HL-60/S4 treated with phorbol 12-myristate 13-acetate at 8.2 ng/mL for 4 days and 3 days (cell line): ENCODE measurements at regions not wholly inside any gene's neighbourhood (a gene's known extent, or its start where the extent isn't known, plus 50 kb on each side); places are given as distances from the start of the nearest gene placed in this dataset.

Experiments
- in situ Hi-C: fragments of 300-500 bp; cut with MboI; formaldehyde crosslinking; loops from 2 replicates; pipeline ENCODE4 v1.15.0; 2022; ENCODE audit warnings: low sequenced_read_pairs

- in situ Hi-C loops, result no loop called here
Observed at GRCh38 chr2:145481334-145481922, 961.5 kb upstream of the ZEB2 start.

DNA sequence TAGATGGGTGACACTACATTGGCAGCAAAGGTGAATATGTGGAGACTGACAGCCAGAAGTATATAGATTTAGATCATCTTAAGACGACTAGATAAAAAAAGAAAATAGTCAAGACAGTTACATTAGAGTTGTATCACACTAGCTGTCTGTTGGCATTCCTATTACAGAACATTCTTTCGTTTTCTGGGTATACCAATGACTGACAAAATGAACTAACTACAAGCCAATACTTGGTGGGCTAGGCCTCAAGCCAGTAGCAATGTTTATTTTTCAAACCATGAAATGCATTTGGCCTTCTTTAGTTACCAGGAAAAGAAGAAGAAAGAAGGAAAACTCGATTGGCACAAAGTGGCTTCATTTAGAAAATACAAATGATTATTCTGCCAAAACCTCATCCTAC is 944.9 kb upstream of the ZEB2 start:
- in situ Hi-C loops, result no loop called here

DNA sequence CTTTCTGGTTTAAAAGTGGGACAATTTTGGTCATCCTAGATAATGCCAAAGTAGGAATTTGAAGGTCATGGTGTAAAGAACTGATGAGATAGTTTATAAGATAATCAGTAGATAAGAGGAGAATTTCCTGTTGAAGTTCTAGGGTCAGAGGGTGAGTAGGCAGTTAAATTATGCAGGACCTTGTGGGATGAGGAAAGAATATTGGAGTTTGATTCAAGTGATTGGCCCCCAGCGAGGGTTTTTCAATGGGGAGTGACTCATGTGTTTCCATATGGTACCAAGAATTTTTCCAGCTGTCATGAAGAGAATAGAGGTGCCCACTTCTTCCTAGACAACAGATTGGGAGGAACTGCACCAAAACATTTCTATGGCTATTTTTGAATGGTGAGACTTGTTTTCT is 940.2 kb upstream of the ZEB2 start:
- in situ Hi-C loops, result no loop called here

DNA sequence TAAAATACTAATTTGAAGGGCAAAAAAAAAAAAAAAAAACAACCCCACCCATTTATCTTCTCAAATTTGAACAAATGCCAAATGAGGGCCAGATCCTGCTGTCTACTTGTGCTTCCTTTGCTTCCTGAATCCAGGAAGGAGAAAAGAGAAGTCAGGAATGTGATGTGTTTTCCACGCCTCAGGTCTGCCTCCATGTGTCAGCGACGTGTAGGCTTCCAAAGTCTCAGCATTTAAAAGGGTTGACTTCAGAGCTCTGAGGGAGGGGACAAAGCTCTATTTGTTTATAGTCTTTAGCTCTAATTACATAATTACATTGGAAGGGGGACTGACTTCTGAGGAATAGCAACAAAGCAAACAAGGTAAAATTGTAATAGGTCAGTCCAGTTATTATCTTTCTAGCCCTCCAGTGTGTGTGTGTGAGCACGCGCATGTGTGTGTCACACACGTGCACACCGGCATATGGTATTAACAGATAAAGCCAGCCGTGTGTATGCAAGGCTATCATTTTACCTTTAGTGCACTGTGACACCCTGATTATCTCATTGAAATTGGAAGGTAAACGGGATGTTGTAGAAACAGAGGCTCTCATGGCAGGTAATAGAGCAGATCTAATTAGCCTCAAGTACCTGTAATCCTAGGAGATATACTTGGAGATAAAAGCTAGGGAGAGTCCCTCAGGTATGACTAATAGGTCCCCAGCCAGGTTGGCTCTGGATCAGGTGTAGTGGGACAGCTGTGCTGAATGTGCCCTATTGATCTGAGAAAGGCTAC is 911.4 kb upstream of the ZEB2 start:
- in situ Hi-C loops, result no loop called here

- in situ Hi-C loops, result no loop called here
Observed at GRCh38 chr2:145423809-145424208, 903.9 kb upstream of the ZEB2 start.

- in situ Hi-C loops, result no loop called here
Observed at GRCh38 chr2:145422576-145422975, 902.7 kb upstream of the ZEB2 start.

DNA sequence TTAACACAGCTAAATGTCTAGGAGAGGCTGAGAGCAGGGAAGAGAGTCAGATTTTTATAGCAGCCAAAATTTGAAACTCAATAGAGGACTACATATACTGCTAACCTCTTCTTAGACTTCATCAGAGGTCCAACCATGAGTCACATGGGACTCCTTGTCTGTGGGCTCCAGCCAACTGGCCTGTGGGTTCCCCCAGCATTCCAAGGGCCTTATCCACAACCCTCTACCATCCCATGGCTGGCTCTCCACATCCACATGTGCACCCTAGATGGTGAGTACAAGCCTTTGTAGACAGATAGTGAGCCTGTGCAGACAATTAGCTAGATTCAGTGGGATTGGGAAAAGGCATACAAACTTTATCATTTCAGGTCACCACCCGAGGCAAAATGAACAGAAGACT is 901.9 kb upstream of the ZEB2 start:
- in situ Hi-C loops, result no loop called here

DNA sequence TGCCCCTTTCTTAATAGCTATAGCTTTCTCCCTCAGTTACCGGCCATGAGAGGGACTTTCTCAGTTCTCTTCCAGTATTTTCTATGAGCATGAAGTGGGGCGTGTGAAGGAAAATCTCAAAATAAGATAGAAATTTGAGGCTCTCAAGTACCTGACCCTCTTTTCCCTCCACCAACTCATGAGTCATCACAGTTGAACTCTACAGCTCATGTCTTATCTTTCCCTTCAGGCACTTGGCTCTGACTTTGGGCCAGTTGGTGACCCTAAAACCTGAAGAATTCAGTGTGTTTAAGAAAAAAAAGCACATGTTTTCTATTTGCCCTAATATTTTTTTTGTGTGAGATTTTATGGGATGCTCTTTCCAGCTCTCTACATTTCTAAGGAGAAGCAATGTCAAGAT is 896.7 kb upstream of the ZEB2 start:
- in situ Hi-C loops, result no loop called here

- in situ Hi-C loops, result no loop called here
Observed at GRCh38 chr2:145415151-145415550, 895.2 kb upstream of the ZEB2 start.

- in situ Hi-C loops, result no loop called here
Observed at GRCh38 chr2:145413261-145414030, 893.5 kb upstream of the ZEB2 start.

- in situ Hi-C loops, result no loop called here
Observed at GRCh38 chr2:145412155-145412554, 892.2 kb upstream of the ZEB2 start.

GRCh38 chr2:145411493-145411892 is 891.6 kb upstream of the ZEB2 start:
- in situ Hi-C loops, result no loop called here

- in situ Hi-C loops, result no loop called here
Observed at GRCh38 chr2:145410086-145410485, 890.2 kb upstream of the ZEB2 start.

DNA sequence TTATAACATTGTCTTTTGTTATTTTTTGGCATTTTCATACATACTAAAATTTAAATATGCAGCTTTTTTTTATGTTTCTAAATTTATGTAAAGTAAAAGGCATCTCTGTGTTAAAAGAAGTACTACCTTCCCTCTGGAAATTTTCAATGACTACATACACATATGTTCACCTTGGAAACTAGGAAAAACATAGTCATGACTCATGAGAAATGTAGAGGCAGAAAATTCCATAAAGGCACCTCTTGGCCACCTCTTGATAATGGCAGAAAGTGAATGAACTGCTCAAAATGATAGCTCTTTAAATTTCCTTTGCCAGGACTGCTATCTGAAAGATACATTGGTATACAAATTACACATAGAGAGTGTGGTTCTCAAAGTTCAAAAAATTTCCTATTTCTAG is 889.1 kb upstream of the ZEB2 start:
- in situ Hi-C loops, result no loop called here

DNA sequence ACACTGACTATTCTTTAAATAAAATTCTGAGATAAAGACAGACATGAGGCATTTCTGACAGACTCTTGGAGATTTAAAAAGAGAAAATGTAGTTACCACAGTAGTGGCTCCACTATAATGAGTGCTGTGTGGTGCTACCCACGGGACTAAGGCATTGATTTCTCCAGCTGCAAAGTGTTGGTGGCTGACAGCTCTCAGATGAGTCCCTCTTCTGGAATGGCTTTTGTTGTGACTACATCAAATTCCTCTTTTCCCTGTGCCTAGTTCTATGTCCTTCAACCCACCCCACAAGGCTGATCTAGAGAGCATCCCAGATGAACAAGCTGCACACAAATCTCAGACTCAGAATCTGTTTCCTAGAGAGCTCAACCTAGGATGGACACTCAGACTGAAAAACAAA is 884.8 kb upstream of the ZEB2 start:
- in situ Hi-C loops, result no loop called here

- in situ Hi-C loops, result no loop called here
Observed at GRCh38 chr2:145402706-145403277, 882.9 kb upstream of the ZEB2 start.

- in situ Hi-C loops, result no loop called here
Observed at GRCh38 chr2:145399131-145399530, 879.2 kb upstream of the ZEB2 start.

GRCh38 chr2:145394181-145394580 is 874.3 kb upstream of the ZEB2 start:
- in situ Hi-C loops, result no loop called here

DNA sequence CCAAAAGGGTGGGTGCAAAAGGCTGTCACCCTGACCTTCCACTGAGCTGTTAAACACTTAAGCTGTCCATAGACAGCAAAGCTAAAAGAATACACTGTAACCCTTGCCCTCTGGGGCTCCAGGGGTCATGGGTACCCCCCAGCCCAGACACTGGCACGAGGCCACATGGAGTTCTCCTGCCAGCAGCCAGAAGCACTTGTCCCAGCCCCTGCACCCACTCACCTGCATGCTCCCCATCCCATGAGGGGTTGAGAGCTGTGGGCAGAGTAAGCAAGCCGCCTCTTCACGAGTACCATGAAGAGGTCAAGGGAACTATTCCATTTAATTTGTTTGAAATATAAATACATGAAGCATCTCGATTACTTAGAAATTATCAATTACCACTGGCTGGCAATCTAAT is 867.1 kb upstream of the ZEB2 start:
- in situ Hi-C loops, result no loop called here

DNA sequence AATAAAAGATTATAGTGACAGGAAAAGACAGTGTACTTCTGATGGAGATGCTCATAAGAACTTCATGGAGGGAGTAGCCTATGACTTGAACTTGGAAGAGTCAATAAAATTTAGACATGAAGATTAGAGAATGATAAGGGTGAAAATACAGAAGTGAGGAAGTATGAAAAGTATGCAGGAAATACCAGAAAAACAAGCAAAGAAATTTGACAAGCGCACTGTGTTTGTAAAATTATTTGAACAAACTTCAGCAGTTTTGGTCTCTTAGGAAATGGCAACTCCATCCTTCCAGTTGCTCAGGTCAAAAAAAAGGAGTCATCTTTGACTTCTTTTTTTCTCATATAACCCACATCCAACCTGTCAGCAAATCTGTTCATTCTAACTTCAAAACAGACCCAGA is 864.0 kb upstream of the ZEB2 start:
- in situ Hi-C loops, result no loop called here

GRCh38 chr2:145380436-145381017 is 860.6 kb upstream of the ZEB2 start:
- in situ Hi-C loops, result no loop called here
